ENCODE measurements at regions not wholly inside any gene's neighbourhood (a gene's known extent, or its start where the extent isn't known, plus 50 kb on each side); places are given as distances from the start of the nearest gene placed in this dataset.

DNA sequence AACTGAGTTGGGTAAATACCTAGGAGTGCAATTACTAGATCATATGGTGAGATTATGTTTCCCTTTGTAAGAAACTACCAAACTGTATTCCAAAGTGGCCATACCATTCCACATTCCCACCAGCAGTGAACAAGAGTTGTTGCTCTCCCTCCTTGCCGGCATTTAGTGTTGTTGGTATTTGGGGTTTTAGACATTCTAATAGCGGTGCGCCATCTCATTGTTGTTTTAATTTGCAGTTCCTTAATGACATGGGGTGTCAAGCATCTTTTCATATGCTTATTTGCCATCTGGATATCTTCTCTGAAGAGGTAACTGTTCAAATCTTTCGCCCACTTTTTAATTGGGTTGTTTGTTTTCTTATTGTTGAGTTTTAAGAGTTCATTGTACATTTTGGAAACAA is 164.2 kb upstream of the LHX1 start:
- TF ChIP-seq, protein P1, sequence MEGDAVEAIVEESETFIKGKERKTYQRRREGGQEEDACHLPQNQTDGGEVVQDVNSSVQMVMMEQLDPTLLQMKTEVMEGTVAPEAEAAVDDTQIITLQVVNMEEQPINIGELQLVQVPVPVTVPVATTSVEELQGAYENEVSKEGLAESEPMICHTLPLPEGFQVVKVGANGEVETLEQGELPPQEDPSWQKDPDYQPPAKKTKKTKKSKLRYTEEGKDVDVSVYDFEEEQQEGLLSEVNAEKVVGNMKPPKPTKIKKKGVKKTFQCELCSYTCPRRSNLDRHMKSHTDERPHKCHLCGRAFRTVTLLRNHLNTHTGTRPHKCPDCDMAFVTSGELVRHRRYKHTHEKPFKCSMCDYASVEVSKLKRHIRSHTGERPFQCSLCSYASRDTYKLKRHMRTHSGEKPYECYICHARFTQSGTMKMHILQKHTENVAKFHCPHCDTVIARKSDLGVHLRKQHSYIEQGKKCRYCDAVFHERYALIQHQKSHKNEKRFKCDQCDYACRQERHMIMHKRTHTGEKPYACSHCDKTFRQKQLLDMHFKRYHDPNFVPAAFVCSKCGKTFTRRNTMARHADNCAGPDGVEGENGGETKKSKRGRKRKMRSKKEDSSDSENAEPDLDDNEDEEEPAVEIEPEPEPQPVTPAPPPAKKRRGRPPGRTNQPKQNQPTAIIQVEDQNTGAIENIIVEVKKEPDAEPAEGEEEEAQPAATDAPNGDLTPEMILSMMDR (IDR thresholded peaks at IDR 0.05; ENCODE audit: borderline replicate concordance, control extremely low read depth, extremely low read depth, insufficient read depth, missing control alignments): no peak
- DNase-seq (ENCODE audit: low spot score): no peak
- in situ Hi-C loops (cut with MboI; ENCODE audit: low sequenced_read_pairs, unreplicated experiment): no loop called here

DNA sequence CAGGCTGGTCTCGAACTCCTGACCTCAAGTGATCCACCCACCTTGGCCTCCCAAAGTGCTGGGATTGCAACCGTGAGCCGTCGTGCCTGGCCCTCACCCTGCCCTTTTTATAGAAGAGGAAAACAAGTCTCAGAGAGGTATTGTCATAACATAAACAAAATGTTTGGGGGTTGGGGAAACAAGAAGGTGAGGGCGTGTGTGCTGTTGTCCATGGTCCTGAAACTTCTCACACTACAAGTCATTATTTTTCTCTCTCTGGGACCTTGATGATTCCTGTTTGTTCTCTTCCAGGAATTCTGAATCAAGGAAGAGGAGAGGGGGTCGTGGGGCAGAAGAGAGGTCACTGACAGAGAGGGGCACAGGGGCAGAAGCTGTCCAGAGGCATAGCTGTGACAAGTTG is 160.2 kb upstream of the LHX1 start:
- TF ChIP-seq, protein P1 (IDR thresholded peaks at IDR 0.05; ENCODE audit: borderline replicate concordance, control extremely low read depth, extremely low read depth, insufficient read depth, missing control alignments): no peak
- in situ Hi-C loops (cut with MboI; ENCODE audit: low sequenced_read_pairs, unreplicated experiment): no loop called here
- no peak for DNase-seq (ENCODE audit: low spot score)

DNA sequence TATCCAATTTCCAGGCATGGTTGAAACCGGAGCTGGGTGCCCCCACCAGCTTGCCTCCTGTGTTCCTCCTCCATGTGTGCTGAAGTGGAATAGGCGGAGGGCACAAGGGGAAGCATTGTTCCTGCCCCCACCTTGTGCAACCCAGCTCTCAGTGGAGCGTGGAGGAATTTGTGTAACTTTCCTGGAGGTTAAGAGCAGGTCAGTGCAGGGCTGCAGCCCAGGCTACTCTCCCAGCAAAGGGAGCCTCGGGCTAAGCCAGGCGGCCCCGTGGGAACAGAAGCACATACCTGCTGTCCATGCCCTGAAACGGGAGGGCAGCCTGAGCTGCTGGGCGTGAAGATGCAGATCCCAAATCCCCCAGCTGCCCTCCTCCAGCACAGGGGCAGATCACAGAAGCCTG is 158.8 kb upstream of the LHX1 start:
- no peak for DNase-seq (ENCODE audit: low spot score)
- TF ChIP-seq, protein P1 (IDR thresholded peaks at IDR 0.05; ENCODE audit: borderline replicate concordance, control extremely low read depth, extremely low read depth, insufficient read depth, missing control alignments): no peak
- in situ Hi-C loops (cut with MboI; ENCODE audit: low sequenced_read_pairs, unreplicated experiment): no loop called here

DNA sequence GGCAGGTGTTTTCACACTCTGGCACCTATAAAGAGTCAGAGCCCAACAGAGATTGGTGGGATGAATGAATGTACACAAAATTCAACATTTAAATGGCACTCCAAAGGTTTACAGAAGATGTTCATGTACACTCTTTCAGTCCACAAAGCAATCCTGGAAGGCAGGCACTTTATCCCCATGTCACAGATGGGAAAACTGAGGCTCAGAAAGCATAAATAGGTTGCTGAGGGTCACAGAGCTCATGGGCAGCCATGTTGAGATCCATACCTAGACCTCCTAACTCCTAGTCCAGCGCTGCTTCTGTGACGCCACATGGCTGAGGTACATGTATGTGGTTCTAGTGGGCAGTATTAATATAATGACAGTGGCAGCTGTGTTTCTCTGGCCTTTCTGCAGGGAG is 157.7 kb upstream of the LHX1 start:
- TF ChIP-seq, protein P1 (IDR thresholded peaks at IDR 0.05; ENCODE audit: borderline replicate concordance, control extremely low read depth, extremely low read depth, insufficient read depth, missing control alignments): no peak
- in situ Hi-C loops (cut with MboI; ENCODE audit: low sequenced_read_pairs, unreplicated experiment): no loop called here
- no peak for DNase-seq (ENCODE audit: low spot score)

DNA sequence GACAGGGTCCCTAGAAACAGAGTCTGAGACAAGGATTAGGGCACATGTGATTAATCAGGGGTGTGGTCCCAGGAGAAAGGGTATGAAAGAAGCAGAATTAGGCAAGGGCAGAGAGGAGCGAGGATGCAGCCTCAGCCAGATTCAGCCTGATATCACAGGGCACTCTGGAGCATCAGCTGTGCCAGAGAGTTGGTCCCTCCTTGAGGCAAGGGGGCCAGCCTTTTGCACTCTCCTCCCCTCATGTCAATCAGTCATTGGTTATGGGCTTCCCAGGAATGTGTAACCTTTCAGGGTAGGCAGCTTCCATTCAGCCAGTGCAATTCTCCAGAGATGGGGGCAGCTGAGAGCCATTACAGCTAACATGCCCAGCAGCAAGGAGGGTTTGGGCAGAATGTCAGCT is 152.6 kb upstream of the LHX1 start:
- TF ChIP-seq, protein P1 (IDR thresholded peaks at IDR 0.05; ENCODE audit: borderline replicate concordance, control extremely low read depth, extremely low read depth, insufficient read depth, missing control alignments): no peak
- in situ Hi-C loops (cut with MboI; ENCODE audit: low sequenced_read_pairs, unreplicated experiment): no loop called here
- DNase-seq (ENCODE audit: low spot score): no peak

DNA sequence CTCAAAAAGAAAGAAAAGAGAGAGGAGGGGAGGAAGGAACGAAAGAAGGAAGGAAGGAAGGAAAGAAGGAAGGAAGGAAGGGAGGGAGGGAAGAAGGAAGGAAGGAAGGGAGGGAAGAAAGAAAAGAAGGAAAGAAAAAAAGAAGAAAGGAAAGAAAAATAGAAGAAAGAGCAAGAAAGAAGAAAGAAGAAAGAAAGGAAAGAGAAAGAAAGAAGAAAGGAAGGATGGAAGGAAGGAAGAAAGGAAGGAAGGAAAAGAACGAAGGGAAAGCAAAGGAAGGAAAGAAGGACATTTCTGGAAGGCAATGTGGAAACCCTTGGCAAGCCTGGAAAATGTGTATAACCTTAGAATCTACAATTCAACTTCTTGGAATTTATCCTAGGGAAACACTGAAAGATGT is 150.4 kb upstream of the LHX1 start:
- DNase-seq (ENCODE audit: low spot score): no peak
- in situ Hi-C loops (cut with MboI; ENCODE audit: low sequenced_read_pairs, unreplicated experiment): no loop called here
- TF ChIP-seq, protein P1 (IDR thresholded peaks at IDR 0.05; ENCODE audit: borderline replicate concordance, control extremely low read depth, extremely low read depth, insufficient read depth, missing control alignments): no peak

All from GM13976 (cell line).